ENCODE measurements at regions not wholly inside any gene's neighbourhood (a gene's known extent, or its start where the extent isn't known, plus 50 kb on each side); places are given as distances from the start of the nearest gene placed in this dataset.

DNA sequence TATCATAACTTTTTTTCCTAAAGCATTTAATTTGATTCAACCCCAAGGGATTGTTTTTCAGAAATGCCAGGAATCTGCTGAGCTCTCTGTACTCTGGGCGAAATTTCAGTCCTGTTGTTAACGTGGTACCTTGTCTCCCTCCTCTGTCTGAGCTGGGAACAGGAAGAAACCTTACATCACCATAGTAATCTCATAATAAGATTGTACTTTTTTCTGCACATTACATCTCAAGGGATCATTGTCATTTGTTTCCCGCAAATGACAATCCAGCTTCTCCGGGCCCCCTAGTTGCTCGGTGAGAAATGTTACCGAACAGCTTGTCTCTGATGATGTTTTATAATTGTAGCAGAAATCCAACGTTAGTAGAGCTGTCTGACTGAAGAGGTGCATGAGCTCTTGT lies 152.7 kb upstream of the ERCC4 start:
- TF ChIP-seq, protein P1, sequence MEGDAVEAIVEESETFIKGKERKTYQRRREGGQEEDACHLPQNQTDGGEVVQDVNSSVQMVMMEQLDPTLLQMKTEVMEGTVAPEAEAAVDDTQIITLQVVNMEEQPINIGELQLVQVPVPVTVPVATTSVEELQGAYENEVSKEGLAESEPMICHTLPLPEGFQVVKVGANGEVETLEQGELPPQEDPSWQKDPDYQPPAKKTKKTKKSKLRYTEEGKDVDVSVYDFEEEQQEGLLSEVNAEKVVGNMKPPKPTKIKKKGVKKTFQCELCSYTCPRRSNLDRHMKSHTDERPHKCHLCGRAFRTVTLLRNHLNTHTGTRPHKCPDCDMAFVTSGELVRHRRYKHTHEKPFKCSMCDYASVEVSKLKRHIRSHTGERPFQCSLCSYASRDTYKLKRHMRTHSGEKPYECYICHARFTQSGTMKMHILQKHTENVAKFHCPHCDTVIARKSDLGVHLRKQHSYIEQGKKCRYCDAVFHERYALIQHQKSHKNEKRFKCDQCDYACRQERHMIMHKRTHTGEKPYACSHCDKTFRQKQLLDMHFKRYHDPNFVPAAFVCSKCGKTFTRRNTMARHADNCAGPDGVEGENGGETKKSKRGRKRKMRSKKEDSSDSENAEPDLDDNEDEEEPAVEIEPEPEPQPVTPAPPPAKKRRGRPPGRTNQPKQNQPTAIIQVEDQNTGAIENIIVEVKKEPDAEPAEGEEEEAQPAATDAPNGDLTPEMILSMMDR (IDR thresholded peaks at IDR 0.05): no peak
- no peak for TF ChIP-seq POLR2A (IDR thresholded peaks at IDR 0.05)
